8988T (cell line): ENCODE measurements at regions not wholly inside any gene's neighbourhood (a gene's known extent, or its start where the extent isn't known, plus 50 kb on each side); places are given as distances from the start of the nearest gene placed in this dataset.
"Not testable (repeated sequence)": the region's sequence is repeated elsewhere in the genome, so short reads cannot be mapped to it uniquely, and the experiment has no call there.

Experiments used
- DNase-seq: peaks from one replicate; pipeline ENCODE4 v3.0.0; 2011

DNA sequence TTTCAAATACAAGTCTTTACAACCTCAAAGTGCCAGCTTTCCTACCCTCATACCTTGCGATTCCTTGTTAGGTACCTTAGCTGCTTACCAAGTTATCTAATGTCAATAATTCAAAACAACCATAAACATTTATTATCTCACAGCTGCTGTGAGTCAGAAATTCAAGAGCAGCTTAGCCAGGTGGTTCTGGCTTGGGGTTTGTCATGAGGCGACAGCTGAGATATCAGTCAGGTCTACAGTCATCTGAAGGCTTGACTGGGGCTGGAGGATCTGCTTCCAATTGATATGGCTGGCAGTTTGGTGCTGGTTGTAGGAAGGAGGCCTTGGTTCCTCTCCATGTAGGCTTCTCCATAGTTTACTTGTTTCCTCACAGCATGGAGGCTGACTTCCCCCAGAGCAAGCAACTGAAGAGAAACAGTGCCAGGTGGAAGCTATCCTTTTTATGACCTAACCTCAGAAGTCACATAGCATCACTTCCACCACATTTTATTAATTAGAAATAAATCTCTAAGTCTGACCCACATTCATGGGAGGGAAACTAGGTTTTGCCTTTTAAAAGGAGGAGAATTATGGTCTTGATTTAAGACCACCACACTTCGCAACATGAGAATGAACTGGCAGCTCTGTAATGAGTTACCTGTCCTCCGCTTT lies 103.3 kb upstream of the FGGY start:
- DNase-seq, result no peak

DNA sequence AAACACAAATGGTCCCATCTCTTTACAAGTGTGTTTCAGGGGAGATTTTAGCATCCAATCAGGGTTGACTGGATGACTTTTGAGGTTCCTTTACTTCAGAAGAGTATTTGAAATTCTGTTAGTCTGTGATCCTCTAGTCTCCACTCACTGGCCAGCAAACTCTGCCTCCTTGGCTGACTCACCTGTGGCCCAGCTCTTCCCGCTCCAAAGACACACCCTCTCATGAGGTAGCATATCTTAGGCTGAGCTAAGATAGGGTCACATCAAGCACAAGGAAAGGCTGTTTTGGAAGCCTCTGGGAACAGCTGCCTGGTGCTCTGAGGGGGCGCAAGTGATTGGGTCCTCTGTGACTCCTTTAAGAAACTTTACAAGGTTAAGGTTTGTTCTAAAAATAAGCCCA lies 102.3 kb upstream of the FGGY start:
- DNase-seq, result no peak

DNA sequence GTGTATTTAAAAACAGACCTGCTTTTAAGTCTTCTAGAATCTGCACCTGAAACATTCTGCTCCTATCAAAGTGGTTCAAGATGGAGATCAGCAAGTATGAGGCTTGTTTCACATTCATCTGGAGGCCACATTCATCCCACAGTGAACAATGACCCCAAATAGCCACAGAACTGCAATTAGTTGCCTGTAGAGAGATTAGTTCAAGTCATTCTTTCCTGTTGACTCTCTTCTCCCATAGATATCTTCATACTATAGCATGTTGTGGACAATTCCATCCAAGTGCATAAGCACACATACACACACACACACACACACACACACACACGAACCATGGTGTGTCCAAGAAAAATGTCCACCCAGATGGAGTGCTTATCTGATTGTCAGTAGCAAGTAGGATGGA lies 101.7 kb upstream of the FGGY start:
- DNase-seq, result no peak

DNA sequence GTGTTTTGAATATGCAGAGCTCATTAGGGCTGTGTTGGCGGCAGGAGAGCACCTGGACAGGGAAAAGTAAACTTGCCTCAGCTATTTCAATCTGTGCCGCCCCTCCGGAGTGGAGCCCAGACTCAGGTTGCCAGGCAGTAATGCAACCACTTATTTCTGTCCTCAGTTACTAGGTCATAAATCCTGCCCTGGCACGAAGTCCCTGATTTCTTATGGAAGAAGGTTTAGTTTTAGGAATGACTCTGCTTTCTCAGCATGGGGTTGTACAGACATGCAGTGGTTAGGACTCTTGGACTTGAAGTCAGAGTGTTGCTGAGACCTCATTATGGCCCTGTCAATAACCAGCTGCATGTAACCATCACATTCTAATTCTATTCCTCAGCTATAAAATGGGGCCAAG lies 98.3 kb upstream of the FGGY start:
- no peak for DNase-seq

DNA sequence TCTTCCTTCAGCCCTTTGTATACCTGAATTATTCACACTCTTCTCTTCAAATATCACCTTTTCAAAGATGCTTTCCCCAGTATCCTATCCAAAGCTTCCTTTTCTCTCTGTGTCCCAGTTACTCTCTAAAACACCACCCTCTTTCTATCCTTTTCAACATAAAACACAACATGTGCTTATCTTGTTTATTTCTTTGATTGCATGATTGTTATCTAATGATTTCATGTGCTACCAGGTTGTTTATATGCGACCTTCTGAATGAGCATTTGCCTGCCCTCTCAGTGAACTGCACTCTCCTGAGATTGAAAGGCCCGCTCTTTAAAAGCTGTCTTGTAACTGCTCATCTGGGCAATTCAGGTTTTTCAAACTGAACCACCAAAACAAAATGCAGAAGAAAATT lies 97.7 kb upstream of the FGGY start:
- no peak for DNase-seq

DNA sequence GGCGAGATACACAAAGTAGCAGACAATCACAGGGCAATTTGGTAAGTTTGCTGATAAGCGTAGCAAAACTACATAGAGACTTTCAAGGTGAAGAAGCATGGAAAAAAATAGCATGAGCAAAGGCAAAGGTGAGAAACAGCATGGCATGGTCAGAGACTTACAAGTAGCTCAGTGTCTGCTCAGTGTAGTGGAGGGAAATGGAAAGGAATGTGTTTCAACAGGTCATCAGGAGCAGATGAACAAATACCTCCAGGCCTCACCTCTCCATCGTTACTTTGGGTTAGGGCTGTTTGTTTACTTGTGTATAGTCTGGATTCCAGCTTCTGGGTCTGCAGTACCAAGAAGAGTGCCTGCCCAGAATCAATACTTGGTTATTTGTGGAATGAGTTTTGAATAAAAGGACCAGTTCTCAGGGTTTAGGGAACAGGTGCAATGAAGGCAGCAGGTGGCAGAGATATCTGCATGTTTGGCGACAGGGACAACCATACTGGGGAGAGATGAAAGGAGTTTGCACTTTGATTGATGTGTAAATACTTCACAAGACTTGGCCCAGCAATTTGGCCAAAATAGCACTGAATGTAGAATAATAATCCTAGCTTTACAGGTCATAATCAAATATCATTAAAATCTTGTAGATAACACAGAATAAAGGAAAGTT lies 97.0 kb upstream of the FGGY start:
- DNase-seq, result no peak

DNA sequence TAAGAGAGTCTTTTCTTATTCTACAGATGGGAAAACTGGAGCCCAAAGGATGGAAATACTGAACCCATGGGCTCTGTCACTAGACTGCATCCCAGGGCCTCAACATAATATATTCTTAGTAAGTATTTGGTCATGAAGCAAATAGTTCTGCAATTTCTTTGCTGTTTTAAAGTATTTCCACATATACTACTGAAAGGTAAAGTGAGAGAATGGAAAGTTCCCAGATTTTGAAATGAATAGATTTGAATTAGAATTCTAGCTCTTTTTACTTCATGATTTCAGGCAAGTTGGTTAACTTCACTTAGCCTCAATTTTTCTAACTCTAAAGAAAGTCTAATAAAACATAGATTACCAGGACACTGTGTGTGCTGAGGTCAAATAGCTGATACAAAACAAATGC lies 95.6 kb upstream of the FGGY start:
- DNase-seq, result no peak

DNA sequence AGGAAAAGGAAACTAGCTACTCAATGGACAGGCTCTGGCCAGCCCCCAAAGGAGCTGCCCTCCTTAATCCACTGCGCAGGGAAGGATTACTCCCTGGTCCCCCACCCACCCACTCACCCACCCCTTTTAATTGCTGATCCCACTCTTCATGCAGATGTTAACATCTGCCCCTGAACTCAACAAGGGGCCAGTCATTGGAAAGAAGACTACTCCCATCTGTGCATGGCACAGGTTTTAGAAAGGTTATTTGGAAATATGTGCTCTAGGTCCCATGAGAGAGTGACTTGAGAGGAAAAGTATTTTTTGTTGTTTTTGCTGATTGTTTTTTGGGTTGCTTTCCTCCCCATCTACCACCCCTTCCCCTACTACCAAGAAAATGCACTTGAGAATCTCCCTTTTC lies 94.4 kb upstream of the FGGY start:
- no peak for DNase-seq

DNA sequence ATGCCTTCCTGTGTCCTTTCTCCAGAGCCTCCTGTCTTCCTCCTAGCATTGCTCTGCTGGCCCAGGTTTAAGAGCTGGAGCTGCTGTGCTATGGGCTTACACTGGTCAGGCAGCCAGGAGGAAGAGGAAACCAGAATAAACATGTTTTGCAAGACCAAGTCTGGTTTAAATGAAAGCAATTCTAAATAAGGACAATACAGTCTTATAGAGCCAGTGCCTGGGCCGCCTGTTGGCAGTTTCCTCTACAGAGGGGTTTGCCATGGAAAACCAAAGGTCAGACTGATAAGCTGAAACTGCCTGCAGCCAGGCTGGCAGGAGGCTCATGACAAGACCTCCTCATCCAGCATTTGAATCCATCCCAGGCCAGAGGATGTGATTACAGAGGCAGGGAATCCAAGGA lies 92.9 kb upstream of the FGGY start:
- DNase-seq, result no peak

DNA sequence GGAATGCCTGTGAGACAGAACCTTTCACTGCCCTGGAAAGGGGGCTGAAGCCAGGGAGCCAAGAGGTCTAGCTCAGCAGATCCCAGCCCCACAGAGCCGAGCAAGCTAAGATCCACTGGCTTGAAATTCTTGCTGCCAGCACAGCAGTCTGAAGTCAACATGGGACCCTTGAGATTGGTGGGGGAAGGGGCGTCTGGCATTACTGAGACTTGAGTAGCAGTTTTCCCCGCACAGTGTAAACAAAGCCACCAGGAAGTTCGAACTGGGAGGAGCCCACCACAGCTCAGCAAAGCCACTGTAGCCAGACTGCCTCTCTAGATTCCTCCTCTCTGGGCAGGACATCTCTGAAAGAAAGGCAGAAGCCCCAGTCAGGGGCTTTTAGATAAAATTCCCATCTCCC lies 90.3 kb upstream of the FGGY start:
- not testable (repeated sequence) for DNase-seq

DNA sequence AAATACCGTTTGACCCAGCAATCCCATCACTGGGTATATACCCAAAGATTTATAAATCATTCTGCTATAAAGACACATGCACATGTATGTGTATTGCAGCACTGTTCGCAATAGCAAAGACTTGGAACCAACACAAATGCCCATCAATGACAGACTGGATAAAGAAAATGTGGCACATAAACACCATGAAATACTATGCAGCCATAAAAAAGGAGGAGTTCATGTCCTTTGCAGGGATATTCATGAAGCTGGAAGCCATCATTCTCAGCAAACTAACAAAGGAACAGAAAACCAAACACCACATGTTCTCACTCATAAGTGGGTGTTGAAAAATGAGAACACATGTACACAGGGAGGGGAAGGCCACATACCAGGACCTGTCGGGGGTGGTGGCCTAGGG lies 86.5 kb upstream of the FGGY start:
- DNase-seq, result not testable (repeated sequence)

DNA sequence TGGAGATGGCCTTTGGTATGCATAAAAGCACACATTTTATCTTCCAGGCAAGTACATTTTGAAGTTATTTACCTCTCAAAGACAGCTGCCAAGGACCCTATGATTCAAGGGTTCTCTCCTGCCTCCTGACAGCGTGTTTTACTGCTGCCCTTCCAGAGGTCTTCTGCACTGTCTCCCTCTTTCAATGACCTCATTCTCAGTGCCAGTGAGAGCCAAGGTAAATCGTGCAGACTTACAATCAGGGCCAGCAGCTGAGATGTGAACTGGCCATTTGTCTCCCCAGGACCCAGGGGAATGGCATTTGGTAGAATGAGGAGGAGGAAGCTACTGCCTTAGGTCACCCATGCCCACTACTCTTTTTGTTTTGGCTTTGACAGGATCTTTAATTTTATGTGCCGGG lies 84.2 kb upstream of the FGGY start:
- no peak for DNase-seq

DNA sequence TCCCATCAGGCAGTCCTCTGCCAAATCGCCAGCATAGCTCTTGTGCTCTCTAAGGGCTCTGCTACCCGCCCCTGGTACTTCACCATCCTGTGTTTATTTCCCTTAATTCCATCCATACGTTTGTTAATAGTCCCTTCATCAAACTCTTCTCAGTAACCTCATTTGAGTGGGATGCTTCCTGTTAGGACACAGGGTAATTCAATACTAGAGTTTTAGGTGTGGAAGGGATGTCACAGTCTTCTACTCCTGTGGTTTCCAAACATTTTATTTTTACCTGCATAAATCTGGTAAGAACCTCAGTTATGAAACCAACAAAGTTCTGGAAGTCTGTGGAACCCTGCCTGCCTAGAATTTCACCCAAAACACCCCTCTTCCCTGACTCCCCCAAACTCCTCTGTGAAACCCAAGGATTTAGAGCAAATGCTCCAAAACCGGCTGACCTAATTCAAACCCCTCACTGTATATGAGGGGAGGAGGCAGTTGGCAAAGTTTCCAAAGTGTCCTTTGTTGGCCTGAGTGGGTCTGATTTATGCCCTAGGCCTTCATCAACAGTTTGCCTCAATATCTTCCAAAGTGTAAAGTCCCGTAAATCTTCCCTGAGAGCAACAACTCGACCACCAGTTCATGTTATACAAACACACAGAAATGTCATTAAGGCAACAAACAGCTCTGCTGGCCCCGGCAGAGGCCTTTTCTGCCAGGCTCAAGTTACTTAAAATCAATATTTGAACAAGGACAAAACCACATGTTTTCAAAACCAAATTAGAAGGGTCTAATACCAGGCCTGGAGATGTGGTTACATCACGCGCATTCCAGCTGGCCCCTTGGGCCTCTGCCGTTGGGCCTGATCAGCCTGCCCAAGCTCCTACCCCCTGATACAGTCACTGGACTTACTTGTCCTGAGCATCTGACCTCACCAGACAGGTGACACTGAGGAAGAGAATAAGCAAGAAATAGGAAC lies 82.4 kb upstream of the FGGY start:
- DNase-seq, result no peak

DNA sequence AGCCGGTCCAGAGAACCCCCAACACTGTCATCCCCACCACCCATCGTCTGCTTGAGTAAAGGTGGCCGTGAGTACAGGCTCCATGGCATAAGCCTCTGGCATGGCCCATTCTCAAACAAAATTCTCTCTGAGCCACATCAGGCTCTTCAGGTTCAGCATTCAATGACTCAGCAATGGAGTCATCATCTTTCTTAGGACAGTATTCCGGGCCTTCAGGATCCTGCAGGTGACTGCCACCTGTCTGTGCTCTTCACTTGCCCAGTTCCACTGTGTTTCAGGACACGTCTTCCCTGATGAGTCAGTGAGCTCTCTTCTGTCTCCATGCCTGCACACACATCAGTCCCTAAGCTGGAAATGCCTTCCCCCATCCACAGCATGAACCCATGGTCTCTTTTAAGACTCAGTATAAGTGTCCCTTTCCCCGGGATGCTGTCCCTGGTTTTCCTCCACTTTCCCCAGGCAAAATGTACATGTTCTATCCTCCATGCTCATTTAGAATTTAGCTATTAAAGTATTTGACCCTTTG lies 81.1 kb upstream of the FGGY start:
- DNase-seq, result no peak

DNA sequence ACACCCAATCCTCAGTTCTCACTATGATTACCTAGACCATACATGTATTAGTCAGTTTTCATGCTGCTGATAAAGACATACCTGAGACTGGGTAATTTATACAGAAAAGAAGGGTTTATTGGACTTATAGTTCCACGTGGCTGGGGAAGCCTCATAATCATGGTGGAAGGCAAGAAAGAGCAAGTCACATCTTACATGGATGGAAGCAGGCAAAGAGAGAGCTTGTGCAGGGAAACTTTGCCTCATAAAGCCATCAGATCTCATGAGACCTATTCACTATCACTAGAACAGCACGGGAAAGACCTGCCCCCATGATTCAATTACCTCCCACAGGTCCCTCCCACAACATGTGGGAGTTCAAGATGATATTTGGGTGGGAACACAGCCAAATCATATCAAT lies 79.5 kb upstream of the FGGY start:
- DNase-seq, result not testable (repeated sequence)

DNA sequence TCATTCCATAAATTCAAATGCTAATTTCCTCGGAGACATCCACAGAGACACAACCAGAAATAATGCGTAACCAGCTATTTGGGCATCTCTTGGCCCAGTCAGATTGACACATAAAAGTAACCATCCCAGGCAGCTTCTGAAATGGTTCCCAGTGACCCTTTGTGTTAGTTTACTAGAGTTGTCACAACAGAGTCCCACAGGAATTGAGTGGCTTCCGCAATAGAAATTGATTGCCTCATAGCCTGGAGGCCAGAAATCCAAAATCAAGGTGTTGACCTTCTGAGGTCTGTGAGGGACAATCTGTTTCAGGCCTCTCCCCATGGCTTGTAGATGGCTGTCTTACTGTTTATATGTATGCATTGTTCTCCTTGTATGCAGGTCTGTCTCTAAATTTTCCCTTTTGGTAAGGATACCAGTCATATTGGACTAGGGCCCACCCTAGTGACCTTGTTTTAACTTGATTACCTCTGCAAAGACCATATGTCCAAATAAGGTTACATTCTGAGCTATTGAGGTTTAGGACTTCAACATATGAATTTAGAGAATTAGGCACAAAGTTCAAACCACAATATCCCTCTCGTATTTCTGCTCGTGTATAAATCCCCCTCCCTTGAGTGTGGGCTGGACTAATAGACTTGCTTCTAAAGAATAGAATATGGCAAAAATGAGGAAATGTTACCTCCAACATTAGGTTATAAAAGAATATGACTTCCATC lies 78.2 kb upstream of the FGGY start:
- no peak for DNase-seq

DNA sequence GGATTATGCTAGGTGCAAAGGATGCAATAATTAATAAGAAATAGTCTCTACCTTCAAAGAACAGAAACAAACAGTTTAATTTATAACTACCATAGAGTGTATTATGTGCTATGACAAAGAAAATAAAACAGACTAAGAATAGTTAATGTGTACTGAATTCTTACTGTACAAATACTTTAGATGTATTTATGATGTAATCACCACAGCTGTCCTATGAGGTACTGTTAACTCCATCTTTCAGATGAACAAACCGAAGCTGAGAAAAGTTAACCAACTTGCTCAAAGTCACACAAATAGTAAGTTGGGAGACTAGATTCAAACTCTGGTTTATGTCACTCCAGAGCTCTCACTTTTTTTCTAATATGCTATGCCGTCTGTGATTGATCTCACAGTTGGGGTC lies 77.0 kb upstream of the FGGY start:
- DNase-seq, result no peak

DNA sequence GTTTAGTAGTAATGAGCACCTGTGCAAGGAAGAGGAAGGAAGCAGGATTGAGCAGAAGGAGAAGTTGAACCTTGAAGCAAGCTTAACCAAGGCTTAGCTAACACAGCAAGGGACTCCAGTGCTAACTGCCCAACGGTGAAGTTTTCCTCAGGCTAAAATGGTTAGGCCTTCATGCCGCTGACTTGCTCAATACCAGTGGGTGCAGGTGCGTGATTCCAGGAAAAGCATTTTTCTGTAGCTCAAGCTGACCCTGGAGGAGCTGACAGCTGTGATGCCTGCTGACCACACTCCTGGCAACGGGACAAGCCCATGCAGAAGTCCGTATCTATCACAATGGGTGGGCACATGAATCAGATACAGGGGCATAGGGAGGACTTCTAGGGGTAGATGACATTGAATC lies 76.5 kb upstream of the FGGY start:
- DNase-seq, result no peak

DNA sequence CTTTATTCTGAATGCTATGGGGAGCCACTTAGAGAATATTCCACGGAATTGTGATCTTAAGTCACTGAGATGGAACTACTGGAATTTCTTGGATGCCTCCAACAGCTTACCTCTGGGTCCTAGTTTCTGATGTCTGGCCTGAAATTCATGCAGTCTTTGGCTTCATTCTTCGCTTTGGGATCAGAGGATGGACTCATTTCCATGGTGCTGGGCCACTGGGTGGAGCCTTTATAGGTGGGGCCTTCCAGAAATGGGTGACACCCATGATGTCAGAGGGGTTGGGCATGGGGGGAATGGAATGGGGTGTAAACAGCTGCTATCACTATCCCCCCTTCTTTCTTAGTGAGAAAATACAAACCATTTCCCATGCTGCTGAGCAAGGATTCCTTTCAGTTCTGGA lies 73.7 kb upstream of the FGGY start:
- DNase-seq, result no peak

DNA sequence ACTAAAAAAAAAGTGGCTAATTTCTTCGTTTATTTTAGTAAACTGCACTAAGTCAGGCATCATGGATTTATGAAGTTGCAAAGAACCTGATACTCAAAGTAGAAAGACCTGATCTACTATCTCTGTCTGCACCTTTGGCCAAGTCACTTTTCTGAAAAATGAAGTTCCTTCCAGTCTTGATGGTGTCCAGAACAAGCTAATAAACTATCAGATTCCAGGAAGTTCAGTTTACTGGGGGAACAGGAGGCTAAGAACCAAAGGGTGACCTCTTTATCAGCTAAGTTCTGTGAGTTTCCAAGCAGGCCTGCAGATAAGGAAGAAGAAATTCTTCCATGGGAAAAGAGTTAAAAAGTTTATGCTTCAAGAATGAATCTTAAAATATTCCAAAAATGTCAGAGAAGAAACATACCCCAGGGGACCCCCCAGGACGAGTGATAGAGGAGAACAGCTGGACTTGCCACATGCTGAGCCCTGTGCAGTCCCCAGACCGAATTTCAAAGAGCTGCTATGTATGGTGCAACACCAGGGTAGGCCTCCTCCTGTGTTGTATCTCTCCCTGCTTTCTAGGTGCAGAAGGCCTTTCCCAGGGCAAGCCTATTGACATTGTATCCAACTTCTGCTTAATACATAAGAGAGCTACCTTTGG lies 72.8 kb upstream of the FGGY start:
- no peak for DNase-seq

DNA sequence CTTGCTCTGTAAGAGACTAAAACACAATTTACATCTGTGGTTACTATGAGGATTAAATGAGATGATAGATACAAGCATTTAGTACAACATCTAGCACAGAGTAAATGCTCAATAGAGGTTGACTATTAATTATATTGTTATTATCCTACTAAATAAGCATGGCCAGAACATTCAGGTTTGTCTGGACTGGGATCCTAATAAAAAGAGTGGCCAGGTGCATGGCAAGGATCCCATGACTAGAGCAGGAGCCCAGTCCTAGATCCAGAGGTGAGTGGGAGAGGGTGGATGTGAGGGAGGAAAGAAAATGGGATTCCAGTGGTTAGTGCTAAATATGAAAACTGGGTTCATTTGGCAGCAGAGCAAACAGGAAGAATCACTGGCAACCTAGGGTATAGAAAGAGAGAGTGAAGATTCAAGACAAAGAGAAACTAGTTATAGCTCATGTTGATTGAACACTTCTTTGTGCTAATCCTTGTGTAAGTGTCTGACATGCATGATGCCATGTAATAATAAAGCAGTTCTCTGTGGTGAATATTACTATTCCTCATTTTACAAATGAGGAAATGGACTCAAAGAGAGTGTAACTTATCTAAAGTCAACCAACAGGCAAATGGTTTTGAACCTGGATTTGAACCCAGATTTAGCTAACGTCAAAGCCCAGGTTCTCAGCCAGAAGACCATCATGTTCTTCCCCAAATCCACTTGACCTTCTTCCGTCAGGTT lies 71.1 kb upstream of the FGGY start:
- no peak for DNase-seq

DNA sequence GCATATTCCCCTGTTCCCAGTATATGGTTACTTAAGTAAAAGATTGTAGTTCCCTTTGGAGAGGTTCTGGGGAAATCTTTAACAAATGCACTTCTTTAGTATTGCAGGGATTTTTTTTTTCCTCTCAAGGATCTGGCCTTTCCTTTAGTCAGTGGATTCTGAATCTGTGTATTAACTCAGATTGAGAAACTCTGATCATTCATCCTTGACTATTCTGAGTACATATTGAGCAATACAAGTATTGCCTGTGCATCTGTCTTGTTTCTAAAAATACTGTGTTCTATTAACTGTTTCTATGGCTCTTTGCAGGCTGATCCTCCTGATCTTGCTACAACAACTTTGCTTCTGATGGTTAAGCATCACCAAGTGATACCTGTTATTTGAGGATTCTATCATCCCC lies 67.8 kb upstream of the FGGY start:
- DNase-seq, result no peak
